Spleen (tissue), 11 donors: ENCODE measurements at regions not wholly inside any gene's neighbourhood (a gene's known extent, or its start where the extent isn't known, plus 50 kb on each side); places are given as distances from the start of the nearest gene placed in this dataset.

ENCODE experiments used
- DNase-seq: peaks from one replicate; pipeline ENCODE4 v3.0.0-alpha.2; 2020
- H3K27ac ChIP-seq, 8 donors: fragments of 200-600 bp; sonication (generic) in 7 of 8; 1 replicate in 4 of 8; 2 replicates in 4 of 8; pipeline versions ENCODE4 v1.5.0 to v1.8.0; 2016 to 2021; ENCODE audit warnings: inconsistent platforms in 4 of 8, mild to moderate bottlenecking in 4 of 8, moderate library complexity in 1 of 8
- H3K27me3 ChIP-seq, 7 donors: fragments of 200-600 bp; sonication (generic) in 6 of 7; replicated peaks in 1 of 7; 1 replicate in 4 of 7; 2 replicates in 3 of 7; pipeline versions ENCODE4 v1.5.0 to v1.8.0; 2016 to 2021; ENCODE audit warnings: inconsistent platforms in 3 of 7, mild to moderate bottlenecking in 1 of 7
- H3K36me3 ChIP-seq, 6 donors: fragments of 200-600 bp; sonication (generic) in 5 of 6; 1 replicate in 4 of 6; 2 replicates in 2 of 6; pipeline versions ENCODE4 v1.5.0 to v1.8.0; 2016 to 2021; ENCODE audit warnings: inconsistent platforms in 2 of 6
- H3K4me1 ChIP-seq, 6 donors: fragments of 200-600 bp; sonication (generic) in 5 of 6; 1 replicate in 3 of 6; 2 replicates in 3 of 6; pipeline versions ENCODE4 v1.5.0 to v1.8.0; 2016 to 2021; ENCODE audit warnings: inconsistent platforms in 3 of 6
- H3K4me3 ChIP-seq, 8 donors: fragments of 200-600 bp; sonication (generic) in 7 of 8; 1 replicate in 4 of 8; 2 replicates in 4 of 8; pipeline versions ENCODE4 v1.5.0 to v1.8.0; 2016 to 2021; ENCODE audit warnings: inconsistent platforms in 4 of 8, mild to moderate bottlenecking in 4 of 8, moderate library complexity in 2 of 8
- H3K9me3 ChIP-seq, 8 donors: fragments of 200-600 bp; sonication (generic) in 7 of 8; 1 replicate in 4 of 8; 2 replicates in 4 of 8; pipeline versions ENCODE4 v1.5.0 to v1.8.0; 2016 to 2021; ENCODE audit warnings: inconsistent platforms in 4 of 8
- POLR2A ChIP-seq, 3 donors: fragments of 450-650 bp; IDR thresholded peaks; one replicate each; pipeline ENCODE4 v1.5.1; 2017; ENCODE audit warnings: antibody characterized with exemption in 3 of 3, mild to moderate bottlenecking in 1 of 3
- POLR2AphosphoS5 ChIP-seq, 3 donors: sonication (generic); formaldehyde crosslinking; IDR thresholded peaks; one replicate each; pipeline ENCODE4 v1.5.1; 2017; ENCODE audit warnings: antibody characterized with exemption in 3 of 3
- WGBS, 5 donors: extraction: QIAGEN DNeasy Blood & Tissue Kit in 3 of 5; methylation state at CpG; one replicate each; pipeline versions ENCODE4 v1.1.5 to v1.1.7; 2013 to 2018; 5-methylcytosine and 5-hydroxymethylcytosine counted together
- intact Hi-C: fragments of 100-400 bp; cut with DNase I; formaldehyde crosslinking; loops from one replicate; pipeline ENCODE4 v1.15.0; 2023; ENCODE audit warnings: low total_unique reads
- TF ChIP-seq, protein P1 (sequence below), 11 experiments: fragments of 200-600 bp in 7 of 11; fragments of 450-650 bp in 4 of 11; sonication (generic) in 4 of 11; IDR thresholded peaks in 8 of 11; conservative IDR thresholded peaks in 3 of 11; 1 replicate in 7 of 11; 2 replicates in 4 of 11; pipeline versions ENCODE4 v1.4.0 to v1.8.0; 2016 to 2021; ENCODE audit warnings: antibody characterized with exemption in 11 of 11, inconsistent platforms in 4 of 11, mild to moderate bottlenecking in 1 of 11
- donor health status: healthy with polysubstance abuse.
- donor health status: DM: no; HTN: no; CAD: no; lungs with moderate emphysema.
- donor health status: DM: no; HTN: no; CAD: no.
- donor health status: Bipolar disorder and iron deficiency.
- donor health status: healthy.
- donor health status: DM: no; HTN: no; CAD: no.
- donor health status: DM: yes; HTN: yes; CAD: no.

DNA sequence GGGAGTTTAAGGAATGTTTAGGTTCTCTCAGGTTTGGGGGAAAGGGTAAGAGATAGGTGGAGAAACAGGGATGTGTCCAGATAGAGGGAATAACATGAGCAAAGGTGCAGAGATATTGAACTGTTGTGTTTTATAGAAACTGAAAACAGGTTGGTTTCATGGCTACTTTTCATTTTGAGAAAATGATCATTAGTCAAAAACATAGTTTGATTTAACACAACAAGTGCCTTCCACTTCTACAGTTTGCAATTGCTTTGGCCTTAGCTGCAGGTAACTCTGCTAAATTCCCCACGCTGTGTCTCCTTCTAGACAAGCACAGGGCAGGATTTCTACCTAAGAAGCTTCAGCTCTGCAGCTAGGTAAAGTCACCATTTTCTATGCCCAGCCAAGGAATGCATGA, 124.9 kb downstream of the RGS2 start:
- H3K27me3 ChIP-seq, result no peaks in the 10 kb centered on the region
- intact Hi-C loops, result no loop called here
- no peak overlapping the region for H3K4me3 ChIP-seq
- no peaks in the 10 kb centered on the region for H3K36me3 ChIP-seq
- 81 to 92% (median 91%) methylated on average over 1 of the region's 1 CpG for WGBS, 5 donors
- no peak for DNase-seq
- no peaks in the 10 kb centered on the region for H3K9me3 ChIP-seq
- peaks cover 0 to 17% (median 5%) of the 10 kb centered on the region in 6 donors for H3K4me1 ChIP-seq
- no peak overlapping the region for H3K27ac ChIP-seq
- no peak for TF ChIP-seq POLR2A (IDR thresholded peaks at IDR 0.05)
- TF ChIP-seq, protein P1, sequence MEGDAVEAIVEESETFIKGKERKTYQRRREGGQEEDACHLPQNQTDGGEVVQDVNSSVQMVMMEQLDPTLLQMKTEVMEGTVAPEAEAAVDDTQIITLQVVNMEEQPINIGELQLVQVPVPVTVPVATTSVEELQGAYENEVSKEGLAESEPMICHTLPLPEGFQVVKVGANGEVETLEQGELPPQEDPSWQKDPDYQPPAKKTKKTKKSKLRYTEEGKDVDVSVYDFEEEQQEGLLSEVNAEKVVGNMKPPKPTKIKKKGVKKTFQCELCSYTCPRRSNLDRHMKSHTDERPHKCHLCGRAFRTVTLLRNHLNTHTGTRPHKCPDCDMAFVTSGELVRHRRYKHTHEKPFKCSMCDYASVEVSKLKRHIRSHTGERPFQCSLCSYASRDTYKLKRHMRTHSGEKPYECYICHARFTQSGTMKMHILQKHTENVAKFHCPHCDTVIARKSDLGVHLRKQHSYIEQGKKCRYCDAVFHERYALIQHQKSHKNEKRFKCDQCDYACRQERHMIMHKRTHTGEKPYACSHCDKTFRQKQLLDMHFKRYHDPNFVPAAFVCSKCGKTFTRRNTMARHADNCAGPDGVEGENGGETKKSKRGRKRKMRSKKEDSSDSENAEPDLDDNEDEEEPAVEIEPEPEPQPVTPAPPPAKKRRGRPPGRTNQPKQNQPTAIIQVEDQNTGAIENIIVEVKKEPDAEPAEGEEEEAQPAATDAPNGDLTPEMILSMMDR (IDR thresholded peaks at IDR 0.05 in 8 of 11, conservative IDR thresholded peaks at IDR 0.05 in 3 of 11), result no peak
- TF ChIP-seq POLR2AphosphoS5 (IDR thresholded peaks at IDR 0.05), result no peak

DNA sequence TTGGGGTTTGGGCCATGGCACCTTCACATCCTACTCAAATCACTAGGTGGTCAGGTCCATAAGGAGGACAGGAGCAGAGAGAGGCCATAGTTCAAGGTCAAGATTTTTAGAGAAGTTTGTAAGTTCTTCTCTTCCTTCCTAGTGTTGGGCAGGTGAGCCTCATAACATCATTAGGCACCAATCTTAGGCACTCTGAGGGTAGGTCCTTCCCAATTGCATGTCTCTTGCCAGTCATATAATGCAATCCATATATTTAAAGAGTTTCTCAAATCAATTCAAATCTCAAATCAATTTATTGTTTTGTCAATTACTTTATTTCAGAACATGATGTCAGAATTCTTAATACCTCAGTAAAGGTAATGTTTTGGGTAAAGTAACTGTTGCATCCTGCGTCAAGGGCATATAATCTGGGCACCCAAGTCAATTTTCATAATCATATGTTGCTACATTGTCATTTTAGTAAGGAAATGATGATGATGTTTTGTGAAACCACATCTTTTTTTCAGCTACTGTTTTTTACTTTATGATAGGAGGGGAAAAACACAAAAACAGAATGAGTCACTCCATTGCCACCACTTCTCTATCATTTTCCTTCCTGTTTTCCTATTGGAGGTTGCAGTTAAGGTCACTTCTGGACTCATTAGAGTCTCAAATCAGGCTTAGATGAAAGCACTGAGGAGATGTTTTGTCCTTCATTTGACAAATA, 122.7 kb downstream of the UCHL5 start:
- no peaks in the 10 kb centered on the region for H3K27me3 ChIP-seq
- WGBS, 5 donors, result 24 to 59% (median 44%) methylated on average over 1 of the region's 1 CpG
- H3K4me1 ChIP-seq, result peaks cover 0 to 17% (median 5%) of the 10 kb centered on the region in 6 donors
- peak overlapping the region in 1 of 8 donors; percentile 55 for H3K4me3 ChIP-seq
- no peaks in the 10 kb centered on the region for H3K36me3 ChIP-seq
- TF ChIP-seq, protein P1 (IDR thresholded peaks at IDR 0.05 in 8 of 11, conservative IDR thresholded peaks at IDR 0.05 in 3 of 11), result no peak
- no peak for TF ChIP-seq POLR2AphosphoS5 (IDR thresholded peaks at IDR 0.05)
- no peak for TF ChIP-seq POLR2A (IDR thresholded peaks at IDR 0.05)
- H3K9me3 ChIP-seq, result no peaks in the 10 kb centered on the region
- intact Hi-C loops, result no loop called here
- DNase-seq, result no peak
- H3K27ac ChIP-seq, result peak overlapping the region; percentile 9 to 91 (median 78)

DNA sequence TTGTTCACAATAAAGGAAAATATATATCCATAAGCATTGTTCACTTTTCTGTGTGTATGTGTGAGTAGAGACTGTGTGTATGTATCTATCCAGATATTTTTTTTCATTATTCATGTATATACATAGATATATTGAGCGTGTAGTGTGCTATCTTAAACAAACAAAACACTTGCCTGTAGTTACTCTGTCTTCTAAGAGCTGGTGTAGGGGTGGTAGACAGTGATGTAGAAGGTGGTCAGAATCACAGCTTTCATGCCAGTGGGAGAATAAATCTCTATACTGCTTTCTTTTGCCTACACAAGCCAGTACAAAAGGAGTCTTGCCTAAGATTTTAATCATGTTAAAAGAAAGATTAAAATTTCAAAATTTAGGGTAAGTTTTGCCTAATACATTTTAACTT, 122.0 kb downstream of the UCHL5 start:
- peak overlapping the region in 1 of 8 donors; percentile 55 for H3K4me3 ChIP-seq
- WGBS, 5 donors, result 83 to 90% (median 87%) methylated on average over 1 of the region's 1 CpG
- TF ChIP-seq POLR2A (IDR thresholded peaks at IDR 0.05), result no peak
- H3K4me1 ChIP-seq, result peaks cover 0 to 17% (median 5%) of the 10 kb centered on the region in 6 donors
- no peaks in the 10 kb centered on the region for H3K36me3 ChIP-seq
- DNase-seq, result no peak
- no peaks in the 10 kb centered on the region for H3K27me3 ChIP-seq
- H3K9me3 ChIP-seq, result no peaks in the 10 kb centered on the region
- H3K27ac ChIP-seq, result peak overlapping the region; percentile 9 to 91 (median 78)
- intact Hi-C loops, result no loop called here

DNA sequence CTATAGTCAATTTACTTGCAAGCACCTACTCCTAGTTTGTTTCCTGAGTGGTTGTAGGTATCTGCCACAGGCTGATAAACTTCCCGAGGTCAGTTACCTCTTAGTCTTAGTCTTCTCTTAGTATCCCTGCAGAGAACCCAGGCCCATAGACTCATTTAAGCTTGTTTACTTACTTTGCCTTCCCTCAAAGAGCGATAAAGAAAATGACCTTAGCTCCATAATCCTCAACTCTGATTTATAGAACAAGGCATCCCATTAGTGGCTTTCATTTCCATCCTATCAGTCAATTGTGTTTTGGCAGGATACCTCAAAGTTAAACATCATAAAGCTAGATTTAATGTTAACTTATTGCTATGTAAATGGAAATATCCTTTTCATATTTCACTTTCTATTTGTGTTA, 119.7 kb downstream of the UCHL5 start:
- no peaks in the 10 kb centered on the region for H3K27me3 ChIP-seq
- peaks cover 0 to 17% (median 5%) of the 10 kb centered on the region in 6 donors for H3K4me1 ChIP-seq
- WGBS, 5 donors, result 76 to 89% (median 83%) methylated on average over 2 of the region's 2 CpGs
- DNase-seq, result no peak
- TF ChIP-seq, protein P1 (IDR thresholded peaks at IDR 0.05 in 8 of 11, conservative IDR thresholded peaks at IDR 0.05 in 3 of 11), result no peak
- TF ChIP-seq POLR2A (IDR thresholded peaks at IDR 0.05), result no peak
- TF ChIP-seq POLR2AphosphoS5 (IDR thresholded peaks at IDR 0.05), result no peak
- no peaks in the 10 kb centered on the region for H3K9me3 ChIP-seq
- H3K27ac ChIP-seq, result no peak overlapping the region
- H3K4me3 ChIP-seq, result no peak overlapping the region
- intact Hi-C loops, result no loop called here
- H3K36me3 ChIP-seq, result no peaks in the 10 kb centered on the region
